PC-9 (cell line): ENCODE measurements at regions not wholly inside any gene's neighbourhood (a gene's known extent, or its start where the extent isn't known, plus 50 kb on each side); places are given as distances from the start of the nearest gene placed in this dataset.

Experiments
- BruUV-seq: library from RNA; stranded (reverse); fragments of 400-500 nt; replicated peaks from 2 replicates; lab custom pipeline; 2021; lab: Mats Ljungman, UMichigan
- CTCF ChIA-PET: fragments of 300-600 bp; sonication (Branson Sonifier 250); formaldehyde crosslinking; loops from one replicate; lab custom pipeline; 2022; ENCODE audit warnings: antibody characterized with exemption; lab: Charles Lee
- POLR2A ChIA-PET: fragments of 300-600 bp; sonication (Branson Sonifier 250); formaldehyde crosslinking; loops from one replicate; lab custom pipeline; 2022; ENCODE audit warnings: antibody characterized with exemption; ENCODE audit not compliant: unreplicated experiment; lab: Charles Lee
- DNase-seq, 2 experiments: peaks; one replicate each; pipeline versions ENCODE4 v3.0.0 to v3.0.0-alpha.2; 2015 to 2022; ENCODE audit warnings: mixed read lengths in 1 of 2
- H2AFZ ChIP-seq: fragments of 200-600 bp; sonication (generic); 2 replicates; pipeline ENCODE4 v1.8.1; 2017; ENCODE audit warnings: antibody characterized with exemption
- H3F3A ChIP-seq: fragments of 200-600 bp; sonication (generic); 2 replicates; pipeline ENCODE4 v1.8.1; 2017; ENCODE audit warnings: antibody characterized with exemption, mild to moderate bottlenecking, low read depth; ENCODE audit not compliant: insufficient read depth
- H3K27ac ChIP-seq: fragments of 200-600 bp; sonication (generic); 2 replicates; pipeline ENCODE4 v1.6.1; 2016; ENCODE audit warnings: mixed run types
- H3K27me3 ChIP-seq: fragments of 200-600 bp; sonication (generic); 2 replicates; pipeline ENCODE4 v1.6.1; 2016; ENCODE audit warnings: low read depth, mixed run types; ENCODE audit not compliant: insufficient read depth
- H3K36me3 ChIP-seq: fragments of 200-600 bp; sonication (generic); 2 replicates; pipeline ENCODE4 v1.6.1; 2016; ENCODE audit warnings: low read depth, mixed run types
- H3K4me1 ChIP-seq: fragments of 200-600 bp; sonication (generic); replicated peaks from 2 replicates; pipeline ENCODE4 v1.6.1; 2016; ENCODE audit warnings: mixed run types; ENCODE audit not compliant: insufficient read depth
- H3K4me2 ChIP-seq: fragments of 200-600 bp; sonication (generic); 2 replicates; pipeline ENCODE4 v1.6.1; 2017; ENCODE audit warnings: mixed run types
- H3K4me3 ChIP-seq: fragments of 200-600 bp; sonication (generic); 2 replicates; pipeline ENCODE4 v1.6.1; 2016; ENCODE audit warnings: mixed run types
- H3K79me2 ChIP-seq: fragments of 200-600 bp; sonication (generic); 2 replicates; pipeline ENCODE4 v1.6.1; 2017; ENCODE audit warnings: low read depth, mixed run types
- H3K9me2 ChIP-seq: fragments of 200-600 bp; sonication (generic); 2 replicates; pipeline ENCODE4 v1.8.1; 2017; ENCODE audit warnings: mild to moderate bottlenecking; ENCODE audit not compliant: insufficient read depth
- H3K9me3 ChIP-seq: fragments of 200-600 bp; sonication (generic); 2 replicates; pipeline ENCODE4 v1.8.1; 2016; ENCODE audit warnings: low read depth; ENCODE audit not compliant: insufficient read depth
- H4K20me1 ChIP-seq: fragments of 200-600 bp; sonication (generic); 2 replicates; pipeline ENCODE4 v1.8.1; 2017; ENCODE audit not compliant: insufficient read depth
- EZH2 ChIP-seq: fragments of 200-600 bp; sonication (generic); IDR thresholded peaks from 2 replicates; pipeline ENCODE4 v1.8.0; 2017; ENCODE audit warnings: antibody characterized with exemption, low read depth
- intact Hi-C: fragments of 100-400 bp; cut with micrococcal nuclease; formaldehyde crosslinking; loops from one replicate; pipeline ENCODE4 v1.10.0; 2022; ENCODE audit not compliant: unreplicated experiment
- TF ChIP-seq, protein P1 (sequence below): fragments of 200-600 bp; sonication (generic); conservative IDR thresholded peaks from 2 replicates; pipeline ENCODE4 v1.6.1; 2017; ENCODE audit warnings: mixed run types, antibody characterized with exemption, mild to moderate bottlenecking, moderate library complexity

DNA sequence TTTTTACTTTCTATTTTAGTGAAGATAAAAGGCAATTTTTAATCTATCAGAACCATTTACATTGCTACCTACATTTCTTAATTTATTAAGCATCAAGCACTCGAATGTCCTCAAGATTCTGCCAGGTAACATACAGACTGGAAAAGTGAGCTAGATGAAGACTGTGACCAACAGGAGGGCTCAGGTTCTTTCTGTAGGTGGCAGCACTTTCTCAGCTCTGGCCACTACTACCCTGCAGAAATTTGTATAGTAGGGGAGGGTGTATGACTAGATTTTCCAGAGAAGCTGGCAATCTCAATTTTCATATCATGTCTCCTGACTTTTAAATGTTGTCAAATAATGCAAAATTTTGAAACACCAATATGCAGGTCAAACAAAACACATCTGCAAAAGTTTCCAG lies 165.0 kb upstream of the SUCLG2 start:
- Histone ChIP-seq H2AFZ (no peak overlapping the region), H3K4me3 (no peak overlapping the region), H3K9me3 (no peaks in the 10 kb centered on the region), H3K36me3 (no peaks in the 10 kb centered on the region), H3K79me2 (no peaks in the 10 kb centered on the region), H3K9me2 (no peaks in the 10 kb centered on the region), H3F3A (no peaks in the 10 kb centered on the region), H3K4me2 (no peak overlapping the region), H4K20me1 (no peaks in the 10 kb centered on the region), H3K4me1 (no peaks in the 10 kb centered on the region), H3K27ac (no peak overlapping the region), H3K27me3 (no peaks in the 10 kb centered on the region)
- TF ChIP-seq, protein P1, sequence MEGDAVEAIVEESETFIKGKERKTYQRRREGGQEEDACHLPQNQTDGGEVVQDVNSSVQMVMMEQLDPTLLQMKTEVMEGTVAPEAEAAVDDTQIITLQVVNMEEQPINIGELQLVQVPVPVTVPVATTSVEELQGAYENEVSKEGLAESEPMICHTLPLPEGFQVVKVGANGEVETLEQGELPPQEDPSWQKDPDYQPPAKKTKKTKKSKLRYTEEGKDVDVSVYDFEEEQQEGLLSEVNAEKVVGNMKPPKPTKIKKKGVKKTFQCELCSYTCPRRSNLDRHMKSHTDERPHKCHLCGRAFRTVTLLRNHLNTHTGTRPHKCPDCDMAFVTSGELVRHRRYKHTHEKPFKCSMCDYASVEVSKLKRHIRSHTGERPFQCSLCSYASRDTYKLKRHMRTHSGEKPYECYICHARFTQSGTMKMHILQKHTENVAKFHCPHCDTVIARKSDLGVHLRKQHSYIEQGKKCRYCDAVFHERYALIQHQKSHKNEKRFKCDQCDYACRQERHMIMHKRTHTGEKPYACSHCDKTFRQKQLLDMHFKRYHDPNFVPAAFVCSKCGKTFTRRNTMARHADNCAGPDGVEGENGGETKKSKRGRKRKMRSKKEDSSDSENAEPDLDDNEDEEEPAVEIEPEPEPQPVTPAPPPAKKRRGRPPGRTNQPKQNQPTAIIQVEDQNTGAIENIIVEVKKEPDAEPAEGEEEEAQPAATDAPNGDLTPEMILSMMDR = no peak
- TF ChIP-seq EZH2 = no peak
- intact Hi-C loops = no loop called here
- no peak for DNase-seq
- ChIA-PET POLR2A (no interaction called here), CTCF (interaction anchor here (0.5 kb wide), 1 partner anchor 1092 kb away, joined by 3 read pairs; no protein-coding TSS in a partner anchor)
- no TSS peak for BruUV-seq

DNA sequence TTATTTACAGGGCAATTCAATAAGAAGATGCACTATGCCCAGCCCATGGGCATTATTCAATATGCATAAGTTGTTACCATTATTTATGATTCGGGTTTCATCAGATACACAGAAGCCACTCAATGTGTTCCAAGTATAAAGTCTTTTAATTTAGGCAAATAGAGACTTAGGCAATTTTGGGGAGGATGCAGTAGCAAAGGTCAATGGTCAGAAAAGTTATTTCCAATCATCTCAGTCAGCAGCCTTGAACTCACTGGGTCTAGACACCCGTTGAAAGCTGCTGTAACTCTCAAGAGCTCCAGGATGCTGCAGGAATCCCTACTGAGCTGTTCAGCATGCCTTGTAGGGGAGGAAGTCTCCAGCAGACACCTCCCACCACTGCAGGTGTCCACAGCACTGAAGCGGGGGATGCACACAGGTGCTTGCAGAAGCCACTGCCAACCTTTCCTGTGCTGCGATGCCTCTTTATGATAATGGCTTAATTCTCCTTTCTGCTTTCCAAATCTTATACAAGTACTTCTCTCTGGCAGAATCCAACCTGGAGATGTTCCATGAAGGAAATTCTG lies 155.0 kb upstream of the SUCLG2 start:
- Histone ChIP-seq H3K9me2 (no peaks in the 10 kb centered on the region), H3K9me3 (no peaks in the 10 kb centered on the region), H3K4me3 (no peak overlapping the region), H2AFZ (no peak overlapping the region), H3F3A (no peaks in the 10 kb centered on the region), H3K27me3 (peaks cover 4% of the 10 kb centered on the region; the same call in 1 of the 2 replicates), H3K4me1 (no peaks in the 10 kb centered on the region), H3K36me3 (no peaks in the 10 kb centered on the region), H3K4me2 (no peak overlapping the region), H3K27ac (no peak overlapping the region), H3K79me2 (no peaks in the 10 kb centered on the region), H4K20me1 (no peaks in the 10 kb centered on the region)
- intact Hi-C loops = no loop called here
- no peak for TF ChIP-seq EZH2
- TF ChIP-seq, protein P1 = no peak
- ChIA-PET POLR2A (interaction anchor here (0.7 kb wide), 1 partner anchor 136 kb away, joined by 9 read pairs; no protein-coding TSS in a partner anchor), CTCF (no interaction called here)
- DNase-seq = no peak
- BruUV-seq = no TSS peak

- H3K36me3 ChIP-seq = no peaks in the 10 kb centered on the region
- H3F3A ChIP-seq = no peaks in the 10 kb centered on the region
- BruUV-seq = no TSS peak
- H2AFZ ChIP-seq = no peak overlapping the region
- CTCF ChIA-PET = no interaction called here
- no peaks in the 10 kb centered on the region for H3K9me3 ChIP-seq
- H3K4me2 ChIP-seq = no peak overlapping the region
- peaks cover 4% of the 10 kb centered on the region; the same call in 1 of the 2 replicates for H3K27me3 ChIP-seq
- intact Hi-C loops = no loop called here
- no peaks in the 10 kb centered on the region for H3K79me2 ChIP-seq
- TF ChIP-seq EZH2 = no peak
- no peak for DNase-seq
- H3K27ac ChIP-seq = no peak overlapping the region
- H3K4me3 ChIP-seq = no peak overlapping the region
- H4K20me1 ChIP-seq = no peaks in the 10 kb centered on the region
- H3K9me2 ChIP-seq = no peaks in the 10 kb centered on the region
- POLR2A ChIA-PET = interaction anchor here (0.7 kb wide), 1 partner anchor 136 kb away, joined by 9 read pairs; no protein-coding TSS in a partner anchor
- no peaks in the 10 kb centered on the region for H3K4me1 ChIP-seq
These were observed 154.5 kb upstream of the SUCLG2 start for GRCh38 chr3:67808906-67809305.

DNA sequence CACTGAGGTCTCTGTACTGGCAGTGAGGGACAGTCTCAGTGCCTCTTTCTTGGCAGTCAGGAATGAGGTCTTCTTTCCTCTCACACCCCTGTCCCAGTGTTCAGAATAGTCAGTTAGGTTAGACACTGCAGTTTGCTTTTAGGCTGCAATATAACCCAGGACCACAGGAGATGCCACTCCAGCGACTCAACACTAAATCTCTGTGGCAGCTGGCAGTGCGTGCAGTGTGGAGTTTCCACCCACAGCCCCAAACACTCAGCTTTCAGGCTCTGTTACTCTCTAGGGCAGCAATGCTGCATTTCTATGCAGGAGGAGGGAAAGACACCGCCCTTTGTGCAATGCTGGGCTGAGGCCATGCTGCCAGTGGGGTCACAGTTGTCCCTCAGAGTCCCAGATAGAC lies 150.2 kb upstream of the SUCLG2 start:
- Histone ChIP-seq H3K4me2 (no peak overlapping the region), H3K36me3 (no peaks in the 10 kb centered on the region), H4K20me1 (no peaks in the 10 kb centered on the region), H3F3A (no peaks in the 10 kb centered on the region), H3K9me2 (no peaks in the 10 kb centered on the region), H3K4me1 (no peaks in the 10 kb centered on the region), H2AFZ (no peak overlapping the region), H3K79me2 (no peaks in the 10 kb centered on the region), H3K27ac (no peak overlapping the region), H3K27me3 (peaks cover 4% of the 10 kb centered on the region; the same call in 1 of the 2 replicates), H3K9me3 (no peaks in the 10 kb centered on the region), H3K4me3 (no peak overlapping the region)
- intact Hi-C loops = no loop called here
- CTCF ChIA-PET = no interaction called here
- no TSS peak for BruUV-seq
- POLR2A ChIA-PET = no interaction called here
- TF ChIP-seq, protein P1 = no peak
- no peak for TF ChIP-seq EZH2
- DNase-seq = no peak
